ENCODE measurements at regions not wholly inside any gene's neighbourhood (a gene's known extent, or its start where the extent isn't known, plus 50 kb on each side); places are given as distances from the start of the nearest gene placed in this dataset.

GRCh38 chr7:46832136-46832535 is 749.8 kb downstream of the TNS3 start:
- no peak for TF ChIP-seq REST (IDR thresholded peaks at IDR 0.05; ENCODE audit: insufficient read depth in 1 of 2, low read depth in 2 of 2, low read length in 2 of 2)
- no peak for TF ChIP-seq SIN3A (IDR thresholded peaks at IDR 0.05; ENCODE audit: borderline replicate concordance, insufficient read depth, low read length)
- TF ChIP-seq POLR2AphosphoS5 (IDR thresholded peaks at IDR 0.05; ENCODE audit: low read depth, low read length), result no peak
- no peak for TF ChIP-seq TAF1 (IDR thresholded peaks at IDR 0.05; ENCODE audit: borderline replicate concordance, insufficient read depth, low read length)
